ENCODE measurements at regions not wholly inside any gene's neighbourhood (a gene's known extent, or its start where the extent isn't known, plus 50 kb on each side); places are given as distances from the start of the nearest gene placed in this dataset.
"Not testable (repeated sequence)": the region's sequence is repeated elsewhere in the genome, so short reads cannot be mapped to it uniquely, and the experiment has no call there.

GRCh38 chr4:148903388-148903787 lies 461.2 kb upstream of the NR3C2 start:
- FAIRE-seq, result no peak
- DNase-seq (ENCODE audit: insufficient read length, low spot score), result no peak
- no peak for TF ChIP-seq CTCF (IDR thresholded peaks at IDR 0.05; ENCODE audit: insufficient read depth, missing control alignments)

- FAIRE-seq, result no peak
- no peak for TF ChIP-seq CTCF (IDR thresholded peaks at IDR 0.05; ENCODE audit: insufficient read depth, missing control alignments)
- DNase-seq (ENCODE audit: insufficient read length, low spot score), result no peak
These were observed 459.0 kb upstream of the NR3C2 start for GRCh38 chr4:148901075-148901705.

DNA sequence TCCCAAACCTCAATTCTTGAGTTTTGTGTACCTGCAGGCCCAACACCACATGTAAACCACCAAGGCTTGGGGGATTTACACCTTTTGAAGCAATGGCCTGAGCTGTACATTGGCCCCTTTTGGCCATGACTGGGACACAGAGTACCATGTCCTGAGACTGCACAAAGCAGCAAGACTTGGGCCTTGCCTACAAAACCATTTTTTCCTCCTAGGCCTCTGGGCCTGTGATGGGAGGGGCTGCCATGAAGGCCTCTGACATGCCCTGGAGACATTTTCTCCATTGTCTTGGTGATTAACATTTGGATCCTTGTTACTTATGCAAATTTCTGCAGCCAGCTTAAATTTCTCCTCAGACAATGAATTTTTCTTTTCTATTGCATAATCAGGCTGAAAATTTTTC lies 455.9 kb upstream of the NR3C2 start:
- DNase-seq (ENCODE audit: insufficient read length, low spot score); FAIRE-seq: not testable (repeated sequence)

GRCh38 chr4:148893095-148893494 lies 450.9 kb upstream of the NR3C2 start:
- no peak for TF ChIP-seq CTCF (IDR thresholded peaks at IDR 0.05; ENCODE audit: insufficient read depth, missing control alignments)
- DNase-seq (ENCODE audit: insufficient read length, low spot score) (no peak), FAIRE-seq (no peak)

DNA sequence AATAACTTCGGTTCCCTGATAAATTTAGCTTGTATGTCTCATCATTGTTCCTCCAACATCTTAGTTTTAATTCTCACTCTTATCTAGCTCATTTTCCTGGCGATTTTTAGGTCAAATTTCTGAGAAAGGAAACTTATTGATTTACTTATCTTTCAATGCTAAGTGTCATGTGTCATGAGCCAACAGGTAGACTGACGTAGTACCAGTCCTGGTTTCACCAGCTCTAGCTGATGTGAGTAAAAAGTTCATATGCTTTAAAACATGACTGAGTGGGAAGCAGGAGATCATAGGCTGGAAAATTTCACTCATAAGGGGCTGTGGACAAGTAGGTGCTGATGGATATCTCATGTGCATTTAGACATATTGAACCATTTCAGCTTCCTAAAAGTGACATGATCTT lies 441.7 kb upstream of the NR3C2 start:
- DNase-seq (ENCODE audit: insufficient read length, low spot score) (no peak), FAIRE-seq (no peak)

GRCh38 chr4:148883435-148883834 lies 441.2 kb upstream of the NR3C2 start:
- FAIRE-seq (no peak), DNase-seq (ENCODE audit: insufficient read length, low spot score) (no peak)
- TF ChIP-seq CTCF (IDR thresholded peaks at IDR 0.05; ENCODE audit: insufficient read depth, missing control alignments), result no peak

More for the DNA sequence above, 441.7 kb upstream of the NR3C2 start:
- no peak for TF ChIP-seq CTCF (IDR thresholded peaks at IDR 0.05; ENCODE audit: insufficient read depth, missing control alignments)

GRCh38 chr4:148881860-148882643 lies 439.8 kb upstream of the NR3C2 start:
- DNase-seq (ENCODE audit: insufficient read length, low spot score) (no peak), FAIRE-seq (no peak)
- no peak for TF ChIP-seq CTCF (IDR thresholded peaks at IDR 0.05; ENCODE audit: insufficient read depth, missing control alignments)
